Right lobe of liver (tissue), 6 donors: ENCODE measurements at regions not wholly inside any gene's neighbourhood (a gene's known extent, or its start where the extent isn't known, plus 50 kb on each side); places are given as distances from the start of the nearest gene placed in this dataset.

Source experiments
- ATAC-seq, 4 donors: fragments of 200-7000 bp; cut with Tn5 transposase; one replicate each; pipeline ENCODE4 v1.9.1; 2020; ENCODE audit warnings: mild to moderate bottlenecking in 4 of 4, moderate library complexity in 4 of 4
- DNase-seq, 3 donors: peaks; one replicate each; pipeline ENCODE4 v3.0.0-alpha.2; 2020
- H3K27ac ChIP-seq, 3 donors: fragments of 200-600 bp; one replicate each; pipeline ENCODE4 v1.8.0; 2022
- H3K27me3 ChIP-seq, 2 donors: fragments of 200-600 bp; one replicate each; pipeline ENCODE4 v1.8.0; 2022
- H3K36me3 ChIP-seq, 4 donors: fragments of 200-600 bp; sonication (generic) in 1 of 4; one replicate each; pipeline versions ENCODE4 v1.5.1 to v1.8.0; 2017 to 2022; ENCODE audit warnings: control low read depth in 1 of 4
- H3K4me1 ChIP-seq, 4 donors: fragments of 200-600 bp; sonication (generic) in 1 of 4; one replicate each; pipeline versions ENCODE4 v1.5.1 to v1.8.0; 2017 to 2022; ENCODE audit warnings: control low read depth in 1 of 4
- H3K4me3 ChIP-seq, 3 donors: fragments of 200-600 bp; one replicate each; pipeline ENCODE4 v1.8.0; 2022
- H3K9me3 ChIP-seq, 4 donors: fragments of 200-600 bp; sonication (generic) in 1 of 4; one replicate each; pipeline versions ENCODE4 v1.5.1 to v1.8.0; 2017 to 2022; ENCODE audit warnings: control low read depth in 1 of 4
- POLR2A ChIP-seq: fragments of 450-650 bp; IDR thresholded peaks from one replicate; pipeline ENCODE4 v1.6.1; 2017; ENCODE audit warnings: antibody characterized with exemption, mild to moderate bottlenecking
- WGBS: methylation state at CpG from one replicate; pipeline ENCODE4 v1.1.6; 2018; ENCODE audit warnings: low coverage, low lambda C conversion rate; ENCODE audit not compliant: insufficient coverage; ENCODE audit errors: missing lambda C conversion rate; 5-methylcytosine and 5-hydroxymethylcytosine counted together
- intact Hi-C, 2 donors: fragments of 100-400 bp; cut with DNase I; formaldehyde crosslinking; loops; one replicate each; pipeline versions ENCODE4 v1.11.2 to v1.14.1; 2022
- TF ChIP-seq, protein P1 (sequence below), 4 donors: fragments of 200-600 bp in 3 of 4; fragments of 450-650 bp in 1 of 4; IDR thresholded peaks; one replicate each; pipeline versions ENCODE4 v1.5.1 to v1.8.0; 2016 to 2022; ENCODE audit warnings: antibody characterized with exemption in 4 of 4, mild to moderate bottlenecking in 2 of 4
- donor health status: DM: no; HTN: yes; CAD: no.
- donor health status: DM: no; HTN: no; CAD: no.
- donor health status: DM: no; HTN: no; CAD: no.
- donor health status: DM: no; HTN: yes; CAD: no.
- donor health status: DM: no; HTN: yes; CAD: no.

- ATAC-seq, result no peak
These were observed 523.2 kb upstream of the CCDC196 start for GRCh38 chr14:65962952-65963351.

DNA sequence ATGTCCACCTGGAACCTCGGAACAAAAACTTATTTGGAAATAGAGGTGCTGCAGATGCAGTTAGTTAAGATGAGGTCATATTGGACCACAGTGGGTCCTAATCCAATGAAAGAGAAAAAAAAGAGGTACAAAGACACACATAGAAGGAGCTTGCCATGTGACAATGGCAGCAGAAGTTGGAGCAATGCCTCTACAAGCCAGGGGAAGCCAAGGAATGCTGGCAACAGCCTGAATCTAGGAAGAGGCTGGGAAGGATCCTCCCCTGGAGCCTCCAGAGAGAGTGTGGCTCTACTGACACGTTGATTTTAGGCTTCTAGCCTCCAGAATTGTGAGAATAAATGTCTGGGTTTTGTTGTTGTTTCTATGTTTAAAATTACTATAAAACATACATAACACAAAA is 521.8 kb upstream of the CCDC196 start:
- H3K4me1 ChIP-seq, result no peaks in the 10 kb centered on the region
- TF ChIP-seq, protein P1, sequence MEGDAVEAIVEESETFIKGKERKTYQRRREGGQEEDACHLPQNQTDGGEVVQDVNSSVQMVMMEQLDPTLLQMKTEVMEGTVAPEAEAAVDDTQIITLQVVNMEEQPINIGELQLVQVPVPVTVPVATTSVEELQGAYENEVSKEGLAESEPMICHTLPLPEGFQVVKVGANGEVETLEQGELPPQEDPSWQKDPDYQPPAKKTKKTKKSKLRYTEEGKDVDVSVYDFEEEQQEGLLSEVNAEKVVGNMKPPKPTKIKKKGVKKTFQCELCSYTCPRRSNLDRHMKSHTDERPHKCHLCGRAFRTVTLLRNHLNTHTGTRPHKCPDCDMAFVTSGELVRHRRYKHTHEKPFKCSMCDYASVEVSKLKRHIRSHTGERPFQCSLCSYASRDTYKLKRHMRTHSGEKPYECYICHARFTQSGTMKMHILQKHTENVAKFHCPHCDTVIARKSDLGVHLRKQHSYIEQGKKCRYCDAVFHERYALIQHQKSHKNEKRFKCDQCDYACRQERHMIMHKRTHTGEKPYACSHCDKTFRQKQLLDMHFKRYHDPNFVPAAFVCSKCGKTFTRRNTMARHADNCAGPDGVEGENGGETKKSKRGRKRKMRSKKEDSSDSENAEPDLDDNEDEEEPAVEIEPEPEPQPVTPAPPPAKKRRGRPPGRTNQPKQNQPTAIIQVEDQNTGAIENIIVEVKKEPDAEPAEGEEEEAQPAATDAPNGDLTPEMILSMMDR (IDR thresholded peaks at IDR 0.05), result no peak
- TF ChIP-seq POLR2A, result no peak
- WGBS, result 35% methylated on average over 2 of the region's 2 CpGs
- no peak overlapping the region for H3K27ac ChIP-seq
- intact Hi-C loops, result no loop called here
- no peaks in the 10 kb centered on the region for H3K27me3 ChIP-seq
- ATAC-seq (no peak), DNase-seq (no peak)
- H3K9me3 ChIP-seq, result no peaks in the 10 kb centered on the region
- H3K4me3 ChIP-seq, result no peak overlapping the region
- H3K36me3 ChIP-seq, result no peaks in the 10 kb centered on the region

More at GRCh38 chr14:65962952-65963351, 523.2 kb upstream of the CCDC196 start:
- Histone ChIP-seq H3K9me3 (no peaks in the 10 kb centered on the region), H3K27ac (no peak overlapping the region), H3K4me1 (no peaks in the 10 kb centered on the region), H3K27me3 (no peaks in the 10 kb centered on the region), H3K36me3 (no peaks in the 10 kb centered on the region), H3K4me3 (no peak overlapping the region)
- intact Hi-C loops, result no loop called here
- 41% methylated on average over 3 of the region's 3 CpGs for WGBS
- DNase-seq, result no peak
- TF ChIP-seq, protein P1 (IDR thresholded peaks at IDR 0.05), result no peak
- TF ChIP-seq POLR2A, result no peak

- no peaks in the 10 kb centered on the region for H3K27me3 ChIP-seq
- TF ChIP-seq, protein P1 (IDR thresholded peaks at IDR 0.05), result no peak
- no peak for TF ChIP-seq POLR2A
- ATAC-seq (no peak), DNase-seq (no peak)
- 25% methylated on average over 2 of the region's 2 CpGs for WGBS
- no peak overlapping the region for H3K4me3 ChIP-seq
- H3K36me3 ChIP-seq, result no peaks in the 10 kb centered on the region
- no peaks in the 10 kb centered on the region for H3K9me3 ChIP-seq
- intact Hi-C loops, result no loop called here
- H3K27ac ChIP-seq, result no peak overlapping the region
- H3K4me1 ChIP-seq, result no peaks in the 10 kb centered on the region
These were observed 520.0 kb upstream of the CCDC196 start for GRCh38 chr14:65966188-65966587.

DNA sequence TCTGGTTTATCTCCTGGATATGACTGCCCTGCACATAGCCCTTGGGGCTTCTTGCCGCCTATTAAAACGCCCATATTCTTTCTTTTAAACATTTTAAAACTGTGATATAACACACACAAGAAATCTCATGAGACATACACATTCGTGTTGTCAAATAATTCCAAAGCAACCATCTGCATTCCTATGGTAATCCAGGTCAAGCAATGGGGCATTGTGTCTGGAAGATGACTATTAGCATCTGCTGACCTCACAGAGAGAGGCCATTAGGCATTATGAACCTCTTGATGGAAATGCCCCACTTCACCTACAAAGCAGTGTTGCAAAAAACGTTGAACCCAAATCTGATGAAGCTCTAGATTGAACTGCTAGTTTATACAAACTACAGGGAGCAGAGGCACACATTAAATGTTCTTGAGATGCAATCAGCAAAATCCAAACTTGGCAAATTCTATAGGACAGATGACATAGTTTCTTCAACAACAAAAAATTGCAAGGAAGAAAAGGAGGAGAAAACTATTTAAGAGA is 513.8 kb upstream of the CCDC196 start:
- TF ChIP-seq POLR2A, result no peak
- TF ChIP-seq, protein P1 (IDR thresholded peaks at IDR 0.05), result no peak
- H3K27me3 ChIP-seq, result no peaks in the 10 kb centered on the region
- WGBS, result 38% methylated on average over 4 of the region's 4 CpGs

GRCh38 chr14:65972891-65973290 is 513.3 kb upstream of the CCDC196 start:
- intact Hi-C loops, result no loop called here

More for the DNA sequence above, 513.8 kb upstream of the CCDC196 start:
- H3K9me3 ChIP-seq, result no peaks in the 10 kb centered on the region
- H3K27ac ChIP-seq, result no peak overlapping the region
- no peak overlapping the region for H3K4me3 ChIP-seq
- no peaks in the 10 kb centered on the region for H3K4me1 ChIP-seq
- intact Hi-C loops, result no loop called here
- no peaks in the 10 kb centered on the region for H3K36me3 ChIP-seq
- ATAC-seq (no peak), DNase-seq (no peak)

More at GRCh38 chr14:65972891-65973290, 513.3 kb upstream of the CCDC196 start:
- 49% methylated on average over 3 of the region's 3 CpGs for WGBS
- ATAC-seq (no peak), DNase-seq (no peak)
- H3K27me3 ChIP-seq, result no peaks in the 10 kb centered on the region
- no peaks in the 10 kb centered on the region for H3K9me3 ChIP-seq
- no peaks in the 10 kb centered on the region for H3K36me3 ChIP-seq
- TF ChIP-seq, protein P1 (IDR thresholded peaks at IDR 0.05), result no peak
- TF ChIP-seq POLR2A, result no peak
- H3K4me3 ChIP-seq, result no peak overlapping the region
- H3K4me1 ChIP-seq, result no peaks in the 10 kb centered on the region
- no peak overlapping the region for H3K27ac ChIP-seq
